ENCODE measurements at regions not wholly inside any gene's neighbourhood (a gene's known extent, or its start where the extent isn't known, plus 50 kb on each side); places are given as distances from the start of the nearest gene placed in this dataset.

DNA sequence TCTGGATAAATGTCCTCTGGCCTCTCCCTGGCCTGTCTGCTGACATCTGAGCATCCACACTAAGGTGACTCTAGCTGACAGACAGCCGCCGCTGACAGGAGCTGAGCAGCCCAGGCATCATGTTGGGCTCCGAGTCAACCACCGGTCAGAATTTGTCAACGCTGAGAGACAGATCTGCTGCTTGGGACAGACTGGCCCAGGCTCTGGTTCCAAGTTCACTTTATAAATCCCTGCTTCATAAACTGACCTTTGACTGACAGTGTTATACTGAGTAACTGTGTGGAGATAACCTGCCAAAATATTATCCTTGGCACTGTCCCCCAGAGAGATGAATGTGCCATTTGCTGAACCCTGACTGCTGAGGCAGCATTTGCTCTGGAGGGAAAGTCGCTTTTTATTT is 616.7 kb downstream of the NPHP4 start:
- Histone ChIP-seq H4K20me1 (replicated peaks; ENCODE audit: insufficient read depth) (no peaks in the 10 kb centered on the region), H3K27me3 (ENCODE audit: insufficient read depth) (no peaks in the 10 kb centered on the region), H2AFZ (no peak overlapping the region), H3K27ac (ENCODE audit: low read depth) (no peak overlapping the region), H3K4me2 (no peak overlapping the region), H3K36me3 (ENCODE audit: insufficient read depth) (no peaks in the 10 kb centered on the region; the same call in 1 of the 2 replicates), H3K4me1 (ENCODE audit: insufficient read depth) (no peaks in the 10 kb centered on the region), H3F3A (replicated peaks; ENCODE audit: low read depth) (no peaks in the 10 kb centered on the region), H3K79me2 (replicated peaks; ENCODE audit: insufficient read depth) (no peaks in the 10 kb centered on the region), H3K9me2 (ENCODE audit: insufficient read depth) (no peaks in the 10 kb centered on the region), H3K4me3 (no peak overlapping the region)
- DNase-seq (ENCODE audit: low spot score) (no peak), ATAC-seq (no peak)
- H3K4me1 Mint-ChIP-seq = no peaks in the 10 kb centered on the region
- H3K27ac Mint-ChIP-seq = no peak overlapping the region
- H3K9me3 Mint-ChIP-seq = peaks cover 46% of the 10 kb centered on the region
- no peak overlapping the region for H3K4me3 Mint-ChIP-seq
- peaks cover 11% of the 10 kb centered on the region; the same call in 1 of the 3 replicates for H3K36me3 Mint-ChIP-seq (ENCODE audit: low read depth)
- no peak for TF ChIP-seq ETS1 (IDR thresholded peaks at IDR 0.05)
- TF ChIP-seq, protein P1, sequence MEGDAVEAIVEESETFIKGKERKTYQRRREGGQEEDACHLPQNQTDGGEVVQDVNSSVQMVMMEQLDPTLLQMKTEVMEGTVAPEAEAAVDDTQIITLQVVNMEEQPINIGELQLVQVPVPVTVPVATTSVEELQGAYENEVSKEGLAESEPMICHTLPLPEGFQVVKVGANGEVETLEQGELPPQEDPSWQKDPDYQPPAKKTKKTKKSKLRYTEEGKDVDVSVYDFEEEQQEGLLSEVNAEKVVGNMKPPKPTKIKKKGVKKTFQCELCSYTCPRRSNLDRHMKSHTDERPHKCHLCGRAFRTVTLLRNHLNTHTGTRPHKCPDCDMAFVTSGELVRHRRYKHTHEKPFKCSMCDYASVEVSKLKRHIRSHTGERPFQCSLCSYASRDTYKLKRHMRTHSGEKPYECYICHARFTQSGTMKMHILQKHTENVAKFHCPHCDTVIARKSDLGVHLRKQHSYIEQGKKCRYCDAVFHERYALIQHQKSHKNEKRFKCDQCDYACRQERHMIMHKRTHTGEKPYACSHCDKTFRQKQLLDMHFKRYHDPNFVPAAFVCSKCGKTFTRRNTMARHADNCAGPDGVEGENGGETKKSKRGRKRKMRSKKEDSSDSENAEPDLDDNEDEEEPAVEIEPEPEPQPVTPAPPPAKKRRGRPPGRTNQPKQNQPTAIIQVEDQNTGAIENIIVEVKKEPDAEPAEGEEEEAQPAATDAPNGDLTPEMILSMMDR (conservative IDR thresholded peaks at IDR 0.05; ENCODE audit: low read depth in 2 of 2) = no peak
- no peak for TF ChIP-seq POLR2AphosphoS5 (IDR thresholded peaks at IDR 0.05; ENCODE audit: low read depth)
- no peak for TF ChIP-seq ZNF331 (CRISPR knock-in tag; IDR thresholded peaks at IDR 0.05; ENCODE audit: low read depth)
- TF ChIP-seq EZH2 (IDR thresholded peaks at IDR 0.05; ENCODE audit: low read depth, unreplicated experiment) = no peak
- TF ChIP-seq NANOG (IDR thresholded peaks at IDR 0.05; ENCODE audit: borderline replicate concordance) = no peak
- TF ChIP-seq REST (IDR thresholded peaks at IDR 0.05; ENCODE audit: unreplicated experiment) = no peak
- no peak for TF ChIP-seq ZNF114 (CRISPR knock-in tag; IDR thresholded peaks at IDR 0.05)
- no peak for TF ChIP-seq STAT1 (IDR thresholded peaks at IDR 0.05; ENCODE audit: unreplicated experiment)
- TF ChIP-seq ZNF462 (CRISPR knock-in tag; IDR thresholded peaks at IDR 0.05) = no peak
- no peak for TF ChIP-seq EZH2phosphoT487 (IDR thresholded peaks at IDR 0.05; ENCODE audit: unreplicated experiment)
- TF ChIP-seq CREB1 (CRISPR knock-in tag; IDR thresholded peaks at IDR 0.05; ENCODE audit: low read depth) = no peak
- no peak for TF ChIP-seq JUNB (IDR thresholded peaks at IDR 0.05; ENCODE audit: unreplicated experiment)
- no peaks in the 10 kb centered on the region for H3K27me3 Mint-ChIP-seq (ENCODE audit: insufficient read depth, low read depth, poor library complexity)
